ENCODE measurements at regions not wholly inside any gene's neighbourhood (a gene's known extent, or its start where the extent isn't known, plus 50 kb on each side); places are given as distances from the start of the nearest gene placed in this dataset.

DNA sequence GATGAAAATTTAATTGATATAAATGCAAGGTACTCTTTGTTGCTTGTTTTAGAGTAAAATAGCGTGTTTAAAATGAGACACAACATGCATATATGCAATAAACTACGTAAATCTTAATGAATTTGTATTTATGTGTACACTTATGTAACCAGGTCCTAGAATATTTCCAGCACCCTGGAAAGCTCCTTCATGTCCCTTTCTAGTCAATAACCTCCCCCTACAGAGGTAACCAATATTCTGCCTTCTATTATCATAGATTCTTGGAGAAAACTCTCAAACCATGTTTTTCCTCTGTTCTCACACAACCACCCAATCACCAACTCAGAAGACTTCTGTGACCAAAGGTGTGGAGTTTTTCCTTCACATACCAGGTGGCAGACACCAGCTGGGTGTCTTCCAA lies 79.6 kb upstream of the THUMPD2 start:
- TF ChIP-seq, protein P1, sequence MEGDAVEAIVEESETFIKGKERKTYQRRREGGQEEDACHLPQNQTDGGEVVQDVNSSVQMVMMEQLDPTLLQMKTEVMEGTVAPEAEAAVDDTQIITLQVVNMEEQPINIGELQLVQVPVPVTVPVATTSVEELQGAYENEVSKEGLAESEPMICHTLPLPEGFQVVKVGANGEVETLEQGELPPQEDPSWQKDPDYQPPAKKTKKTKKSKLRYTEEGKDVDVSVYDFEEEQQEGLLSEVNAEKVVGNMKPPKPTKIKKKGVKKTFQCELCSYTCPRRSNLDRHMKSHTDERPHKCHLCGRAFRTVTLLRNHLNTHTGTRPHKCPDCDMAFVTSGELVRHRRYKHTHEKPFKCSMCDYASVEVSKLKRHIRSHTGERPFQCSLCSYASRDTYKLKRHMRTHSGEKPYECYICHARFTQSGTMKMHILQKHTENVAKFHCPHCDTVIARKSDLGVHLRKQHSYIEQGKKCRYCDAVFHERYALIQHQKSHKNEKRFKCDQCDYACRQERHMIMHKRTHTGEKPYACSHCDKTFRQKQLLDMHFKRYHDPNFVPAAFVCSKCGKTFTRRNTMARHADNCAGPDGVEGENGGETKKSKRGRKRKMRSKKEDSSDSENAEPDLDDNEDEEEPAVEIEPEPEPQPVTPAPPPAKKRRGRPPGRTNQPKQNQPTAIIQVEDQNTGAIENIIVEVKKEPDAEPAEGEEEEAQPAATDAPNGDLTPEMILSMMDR (IDR thresholded peaks at IDR 0.05) = no peak
- no peak for TF ChIP-seq POLR2A (IDR thresholded peaks at IDR 0.05)

Data from sigmoid colon (tissue), 3 donors.